HL-60 (cell line): ENCODE measurements at regions not wholly inside any gene's neighbourhood (a gene's known extent, or its start where the extent isn't known, plus 50 kb on each side); places are given as distances from the start of the nearest gene placed in this dataset.

Experiments used
- TF ChIP-seq, protein P1 (sequence below): IDR thresholded peaks from one replicate; pipeline ENCODE4 v1.5.1; 2011; ENCODE audit warnings: low read length, control low read depth, inconsistent platforms; ENCODE audit not compliant: insufficient read depth
- TF ChIP-seq, protein P2 (sequence below): IDR thresholded peaks from 2 replicates; pipeline ENCODE4 v1.6.1; 2012; ENCODE audit warnings: low read depth; ENCODE audit not compliant: insufficient replicate concordance

GRCh38 chr7:41000042-41000441, 702.8 kb downstream of the INHBA start:
- TF ChIP-seq, protein P1, sequence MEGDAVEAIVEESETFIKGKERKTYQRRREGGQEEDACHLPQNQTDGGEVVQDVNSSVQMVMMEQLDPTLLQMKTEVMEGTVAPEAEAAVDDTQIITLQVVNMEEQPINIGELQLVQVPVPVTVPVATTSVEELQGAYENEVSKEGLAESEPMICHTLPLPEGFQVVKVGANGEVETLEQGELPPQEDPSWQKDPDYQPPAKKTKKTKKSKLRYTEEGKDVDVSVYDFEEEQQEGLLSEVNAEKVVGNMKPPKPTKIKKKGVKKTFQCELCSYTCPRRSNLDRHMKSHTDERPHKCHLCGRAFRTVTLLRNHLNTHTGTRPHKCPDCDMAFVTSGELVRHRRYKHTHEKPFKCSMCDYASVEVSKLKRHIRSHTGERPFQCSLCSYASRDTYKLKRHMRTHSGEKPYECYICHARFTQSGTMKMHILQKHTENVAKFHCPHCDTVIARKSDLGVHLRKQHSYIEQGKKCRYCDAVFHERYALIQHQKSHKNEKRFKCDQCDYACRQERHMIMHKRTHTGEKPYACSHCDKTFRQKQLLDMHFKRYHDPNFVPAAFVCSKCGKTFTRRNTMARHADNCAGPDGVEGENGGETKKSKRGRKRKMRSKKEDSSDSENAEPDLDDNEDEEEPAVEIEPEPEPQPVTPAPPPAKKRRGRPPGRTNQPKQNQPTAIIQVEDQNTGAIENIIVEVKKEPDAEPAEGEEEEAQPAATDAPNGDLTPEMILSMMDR = no peak
- TF ChIP-seq, protein P2, sequence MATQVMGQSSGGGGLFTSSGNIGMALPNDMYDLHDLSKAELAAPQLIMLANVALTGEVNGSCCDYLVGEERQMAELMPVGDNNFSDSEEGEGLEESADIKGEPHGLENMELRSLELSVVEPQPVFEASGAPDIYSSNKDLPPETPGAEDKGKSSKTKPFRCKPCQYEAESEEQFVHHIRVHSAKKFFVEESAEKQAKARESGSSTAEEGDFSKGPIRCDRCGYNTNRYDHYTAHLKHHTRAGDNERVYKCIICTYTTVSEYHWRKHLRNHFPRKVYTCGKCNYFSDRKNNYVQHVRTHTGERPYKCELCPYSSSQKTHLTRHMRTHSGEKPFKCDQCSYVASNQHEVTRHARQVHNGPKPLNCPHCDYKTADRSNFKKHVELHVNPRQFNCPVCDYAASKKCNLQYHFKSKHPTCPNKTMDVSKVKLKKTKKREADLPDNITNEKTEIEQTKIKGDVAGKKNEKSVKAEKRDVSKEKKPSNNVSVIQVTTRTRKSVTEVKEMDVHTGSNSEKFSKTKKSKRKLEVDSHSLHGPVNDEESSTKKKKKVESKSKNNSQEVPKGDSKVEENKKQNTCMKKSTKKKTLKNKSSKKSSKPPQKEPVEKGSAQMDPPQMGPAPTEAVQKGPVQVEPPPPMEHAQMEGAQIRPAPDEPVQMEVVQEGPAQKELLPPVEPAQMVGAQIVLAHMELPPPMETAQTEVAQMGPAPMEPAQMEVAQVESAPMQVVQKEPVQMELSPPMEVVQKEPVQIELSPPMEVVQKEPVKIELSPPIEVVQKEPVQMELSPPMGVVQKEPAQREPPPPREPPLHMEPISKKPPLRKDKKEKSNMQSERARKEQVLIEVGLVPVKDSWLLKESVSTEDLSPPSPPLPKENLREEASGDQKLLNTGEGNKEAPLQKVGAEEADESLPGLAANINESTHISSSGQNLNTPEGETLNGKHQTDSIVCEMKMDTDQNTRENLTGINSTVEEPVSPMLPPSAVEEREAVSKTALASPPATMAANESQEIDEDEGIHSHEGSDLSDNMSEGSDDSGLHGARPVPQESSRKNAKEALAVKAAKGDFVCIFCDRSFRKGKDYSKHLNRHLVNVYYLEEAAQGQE = no peak
